Astrocyte (in vitro differentiated cells and primary cell): ENCODE measurements at regions not wholly inside any gene's neighbourhood (a gene's known extent, or its start where the extent isn't known, plus 50 kb on each side); places are given as distances from the start of the nearest gene placed in this dataset.

Experiments used
- DNase-seq: peaks from one replicate; pipeline ENCODE4 v3.0.0-alpha.2; 2010; ENCODE audit warnings: low read depth
- FAIRE-seq: peaks from 2 replicates; lab custom pipeline; 2011; peaks lifted over from hg19 to GRCh38; lab: Jason Lieb, UNC
- H2AFZ ChIP-seq: 2 replicates; pipeline ENCODE4 v1.6.0; 2012; ENCODE audit warnings: low read depth, low read length, inconsistent platforms
- H3K27ac ChIP-seq: 2 replicates; pipeline ENCODE4 v1.5.1; 2011; ENCODE audit warnings: low read depth, low read length, inconsistent platforms
- H3K27me3 ChIP-seq: 2 replicates; pipeline ENCODE4 v1.6.0; 2011; ENCODE audit warnings: low read length, inconsistent platforms; ENCODE audit not compliant: insufficient read depth
- H3K36me3 ChIP-seq: 2 replicates; pipeline ENCODE4 v1.5.1; 2011; ENCODE audit warnings: low read length, inconsistent platforms; ENCODE audit not compliant: insufficient read depth
- H3K4me1 ChIP-seq: 2 replicates; pipeline ENCODE4 v1.5.1; 2011; ENCODE audit warnings: low read length, inconsistent platforms; ENCODE audit not compliant: insufficient read depth
- H3K4me2 ChIP-seq: 2 replicates; pipeline ENCODE4 v1.6.0; 2012; ENCODE audit warnings: low read length, inconsistent platforms
- H3K4me3 ChIP-seq: 2 replicates; pipeline ENCODE4 v1.5.1; 2011; ENCODE audit warnings: low read depth, mild to moderate bottlenecking, low read length, inconsistent platforms; ENCODE audit not compliant: insufficient read depth
- H3K79me2 ChIP-seq: 2 replicates; pipeline ENCODE4 v1.6.0; 2012; ENCODE audit warnings: mild to moderate bottlenecking, low read length, inconsistent platforms; ENCODE audit not compliant: insufficient read depth
- H3K9ac ChIP-seq: 2 replicates; pipeline ENCODE4 v1.6.0; 2012; ENCODE audit warnings: mild to moderate bottlenecking, low read length, inconsistent platforms
- H3K9me3 ChIP-seq: 2 replicates; pipeline ENCODE4 v1.5.1; 2012; ENCODE audit warnings: low read depth, mild to moderate bottlenecking, low read length, inconsistent platforms; ENCODE audit not compliant: insufficient read depth
- H4K20me1 ChIP-seq: 2 replicates; pipeline ENCODE4 v1.6.0; 2012; ENCODE audit warnings: low read length, inconsistent platforms; ENCODE audit not compliant: insufficient read depth
- H3K27ac Mint-ChIP-seq: one replicate; pipeline ENCODE4 v1.8.0; 2021; ENCODE audit warnings: mild to moderate bottlenecking, mixed read lengths; ENCODE audit not compliant: unreplicated experiment
- H3K27me3 Mint-ChIP-seq: one replicate; pipeline ENCODE4 v1.8.0; 2021; ENCODE audit warnings: low read depth, mixed read lengths; ENCODE audit not compliant: unreplicated experiment
- H3K36me3 Mint-ChIP-seq: one replicate; pipeline ENCODE4 v1.8.0; 2021; ENCODE audit warnings: low read depth, mixed read lengths; ENCODE audit not compliant: unreplicated experiment
- H3K4me1 Mint-ChIP-seq: one replicate; pipeline ENCODE4 v1.8.0; 2021; ENCODE audit warnings: low read depth, mixed read lengths; ENCODE audit not compliant: unreplicated experiment
- H3K4me3 Mint-ChIP-seq: one replicate; pipeline ENCODE4 v1.8.0; 2021; ENCODE audit warnings: mild to moderate bottlenecking, moderate library complexity, mixed read lengths; ENCODE audit not compliant: unreplicated experiment
- H3K9me3 Mint-ChIP-seq: one replicate; pipeline ENCODE4 v1.8.0; 2021; ENCODE audit warnings: mild to moderate bottlenecking, mixed read lengths; ENCODE audit not compliant: unreplicated experiment
- CTCF ChIP-seq: IDR thresholded peaks from 2 replicates; pipeline ENCODE4 v1.5.1; 2011; ENCODE audit warnings: low read depth, mild to moderate bottlenecking, inconsistent platforms, low read length, moderate library complexity; ENCODE audit not compliant: insufficient read depth
- EZH2 ChIP-seq: IDR thresholded peaks from 2 replicates; pipeline ENCODE4 v1.6.1; 2012; ENCODE audit warnings: mild to moderate bottlenecking, low read length, inconsistent platforms; ENCODE audit not compliant: insufficient read depth

- Mint-ChIP-seq H3K27ac (no peak overlapping the region), H3K9me3 (peaks cover 2% of the 10 kb centered on the region), H3K4me1 (peaks cover 2% of the 10 kb centered on the region), H3K27me3 (peaks cover 2% of the 10 kb centered on the region), H3K4me3 (no peak overlapping the region), H3K36me3 (no peaks in the 10 kb centered on the region)
- H3K79me2 ChIP-seq, result no peaks in the 10 kb centered on the region
- H2AFZ ChIP-seq, result no peak overlapping the region
- TF ChIP-seq CTCF (no peak), EZH2 (no peak)
- peak; percentile 39 for FAIRE-seq
- no peak overlapping the region for H3K4me2 ChIP-seq
- no peak overlapping the region for H3K9ac ChIP-seq
- no peak overlapping the region for H3K27ac ChIP-seq
- peak; percentile 28 for DNase-seq
- H3K4me3 ChIP-seq, result no peak overlapping the region
- H3K36me3 ChIP-seq, result no peaks in the 10 kb centered on the region
- no peaks in the 10 kb centered on the region for H3K4me1 ChIP-seq
- no peaks in the 10 kb centered on the region for H3K27me3 ChIP-seq
- H4K20me1 ChIP-seq, result no peaks in the 10 kb centered on the region
- H3K9me3 ChIP-seq, result no peaks in the 10 kb centered on the region
These were observed 664.7 kb upstream of the FAM241A start for GRCh38 chr4:111480510-111480909.

GRCh38 chr4:111483375-111484169 lies 661.7 kb upstream of the FAM241A start:
- Histone ChIP-seq H3K27me3 (no peaks in the 10 kb centered on the region), H3K79me2 (no peaks in the 10 kb centered on the region), H2AFZ (no peak overlapping the region), H3K4me2 (no peak overlapping the region), H3K9ac (no peak overlapping the region), H4K20me1 (no peaks in the 10 kb centered on the region), H3K4me3 (no peak overlapping the region), H3K27ac (no peak overlapping the region), H3K9me3 (no peaks in the 10 kb centered on the region), H3K36me3 (no peaks in the 10 kb centered on the region), H3K4me1 (no peaks in the 10 kb centered on the region)
- no peak overlapping the region for H3K4me3 Mint-ChIP-seq
- peaks cover 2% of the 10 kb centered on the region for H3K27me3 Mint-ChIP-seq
- TF ChIP-seq CTCF, result no peak
- TF ChIP-seq EZH2, result no peak
- no peak overlapping the region for H3K27ac Mint-ChIP-seq
- H3K36me3 Mint-ChIP-seq, result no peaks in the 10 kb centered on the region
- FAIRE-seq (no peak), DNase-seq (no peak)
- peaks cover 2% of the 10 kb centered on the region for H3K4me1 Mint-ChIP-seq
- H3K9me3 Mint-ChIP-seq, result no peaks in the 10 kb centered on the region

- H3K27me3 Mint-ChIP-seq, result no peaks in the 10 kb centered on the region
- H3K27ac Mint-ChIP-seq, result no peak overlapping the region
- no peak overlapping the region for H3K4me3 Mint-ChIP-seq
- Histone ChIP-seq H2AFZ (no peak overlapping the region), H3K4me2 (no peak overlapping the region), H3K36me3 (no peaks in the 10 kb centered on the region), H3K4me3 (no peak overlapping the region), H3K27me3 (no peaks in the 10 kb centered on the region), H4K20me1 (no peaks in the 10 kb centered on the region), H3K79me2 (no peaks in the 10 kb centered on the region), H3K9ac (no peak overlapping the region), H3K27ac (no peak overlapping the region), H3K9me3 (no peaks in the 10 kb centered on the region), H3K4me1 (peaks cover 3% of the 10 kb centered on the region)
- peaks cover 20% of the 10 kb centered on the region for H3K4me1 Mint-ChIP-seq
- H3K9me3 Mint-ChIP-seq, result peaks cover 5% of the 10 kb centered on the region
- DNase-seq (peak; percentile 58), FAIRE-seq (no peak)
- H3K36me3 Mint-ChIP-seq, result no peaks in the 10 kb centered on the region
- no peak for TF ChIP-seq CTCF
- TF ChIP-seq EZH2, result no peak
These were observed 652.8 kb upstream of the FAM241A start for GRCh38 chr4:111492496-111492895.
